HFFc6 (cell line): ENCODE measurements at regions not wholly inside any gene's neighbourhood (a gene's known extent, or its start where the extent isn't known, plus 50 kb on each side); places are given as distances from the start of the nearest gene placed in this dataset.

Experiments used
- DNase-seq: peaks from one replicate; pipeline ENCODE4 v3.0.0-alpha.2; 2018
- H3K27ac Mint-ChIP-seq: 2 replicates; pipeline ENCODE4 v1.8.0; 2020; ENCODE audit warnings: mild to moderate bottlenecking, mixed read lengths
- H3K27me3 Mint-ChIP-seq: 2 replicates; pipeline ENCODE4 v1.8.0; 2021; ENCODE audit warnings: mild to moderate bottlenecking, moderate library complexity, mixed read lengths; ENCODE audit not compliant: insufficient read depth
- H3K36me3 Mint-ChIP-seq: 2 replicates; pipeline ENCODE4 v1.8.0; 2021; ENCODE audit warnings: low read depth, mixed read lengths
- H3K4me1 Mint-ChIP-seq: 2 replicates; pipeline ENCODE4 v1.8.0; 2020; ENCODE audit warnings: low read depth, mixed read lengths
- H3K4me3 Mint-ChIP-seq: 2 replicates; pipeline ENCODE4 v1.8.0; 2020; ENCODE audit warnings: mild to moderate bottlenecking, moderate library complexity, mixed read lengths
- H3K9me3 Mint-ChIP-seq: 2 replicates; pipeline ENCODE4 v1.8.0; 2020; ENCODE audit warnings: mild to moderate bottlenecking, mixed read lengths
- TF ChIP-seq, protein P1 (sequence below): fragments of 200-600 bp; sonication (generic); IDR thresholded peaks from 2 replicates; pipeline ENCODE4 v1.5.0; 2021; ENCODE audit warnings: antibody characterized with exemption, mild to moderate bottlenecking

DNA sequence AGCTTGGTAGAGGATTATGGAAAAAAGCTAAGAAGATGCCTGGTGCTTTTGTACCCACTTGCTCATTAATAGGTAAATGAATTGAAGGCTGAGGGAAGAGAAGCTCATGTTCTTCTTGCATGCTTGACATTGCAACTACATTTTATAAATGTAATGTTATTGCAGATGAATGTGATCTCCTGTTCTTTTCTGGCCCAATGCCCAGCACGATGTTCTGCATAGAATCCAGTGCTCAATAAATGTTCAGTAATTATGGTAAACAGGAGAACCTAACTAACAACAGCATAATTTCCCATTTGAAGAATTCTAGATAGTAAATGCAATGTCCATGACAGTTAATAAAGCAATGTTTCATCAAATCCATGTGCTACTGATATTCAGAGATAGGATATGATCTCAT lies 638.2 kb upstream of the SOX9 start:
- no peaks in the 10 kb centered on the region; the same call in 1 of the 2 replicates for H3K4me1 Mint-ChIP-seq
- no peaks in the 10 kb centered on the region for H3K36me3 Mint-ChIP-seq
- no peaks in the 10 kb centered on the region for H3K27me3 Mint-ChIP-seq
- DNase-seq: no peak
- TF ChIP-seq, protein P1, sequence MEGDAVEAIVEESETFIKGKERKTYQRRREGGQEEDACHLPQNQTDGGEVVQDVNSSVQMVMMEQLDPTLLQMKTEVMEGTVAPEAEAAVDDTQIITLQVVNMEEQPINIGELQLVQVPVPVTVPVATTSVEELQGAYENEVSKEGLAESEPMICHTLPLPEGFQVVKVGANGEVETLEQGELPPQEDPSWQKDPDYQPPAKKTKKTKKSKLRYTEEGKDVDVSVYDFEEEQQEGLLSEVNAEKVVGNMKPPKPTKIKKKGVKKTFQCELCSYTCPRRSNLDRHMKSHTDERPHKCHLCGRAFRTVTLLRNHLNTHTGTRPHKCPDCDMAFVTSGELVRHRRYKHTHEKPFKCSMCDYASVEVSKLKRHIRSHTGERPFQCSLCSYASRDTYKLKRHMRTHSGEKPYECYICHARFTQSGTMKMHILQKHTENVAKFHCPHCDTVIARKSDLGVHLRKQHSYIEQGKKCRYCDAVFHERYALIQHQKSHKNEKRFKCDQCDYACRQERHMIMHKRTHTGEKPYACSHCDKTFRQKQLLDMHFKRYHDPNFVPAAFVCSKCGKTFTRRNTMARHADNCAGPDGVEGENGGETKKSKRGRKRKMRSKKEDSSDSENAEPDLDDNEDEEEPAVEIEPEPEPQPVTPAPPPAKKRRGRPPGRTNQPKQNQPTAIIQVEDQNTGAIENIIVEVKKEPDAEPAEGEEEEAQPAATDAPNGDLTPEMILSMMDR: no peak
- no peak overlapping the region for H3K27ac Mint-ChIP-seq
- no peak overlapping the region for H3K4me3 Mint-ChIP-seq
- no peaks in the 10 kb centered on the region for H3K9me3 Mint-ChIP-seq

DNA sequence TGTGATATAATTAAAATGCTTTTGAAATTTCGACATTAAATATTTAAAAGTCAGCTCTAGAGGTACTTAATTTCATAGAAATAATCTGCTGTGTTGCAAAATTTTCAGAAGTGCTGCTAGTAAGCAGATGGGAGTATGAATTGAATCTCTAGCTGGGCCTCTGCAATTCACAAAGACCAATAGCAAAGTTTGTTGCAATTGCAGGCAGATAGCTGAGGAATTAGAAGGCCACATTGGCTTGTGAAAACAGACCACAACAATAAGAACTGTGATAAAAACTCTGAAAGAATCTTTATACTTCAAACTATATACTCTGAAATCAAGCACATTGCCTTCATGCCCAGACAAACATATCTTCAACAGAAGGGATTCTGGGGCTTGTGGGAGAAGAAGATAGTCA lies 636.3 kb upstream of the SOX9 start:
- no peaks in the 10 kb centered on the region for H3K9me3 Mint-ChIP-seq
- no peaks in the 10 kb centered on the region for H3K27me3 Mint-ChIP-seq
- no peaks in the 10 kb centered on the region for H3K36me3 Mint-ChIP-seq
- TF ChIP-seq, protein P1: no peak
- no peak overlapping the region for H3K27ac Mint-ChIP-seq
- no peak for DNase-seq
- H3K4me1 Mint-ChIP-seq: no peaks in the 10 kb centered on the region
- H3K4me3 Mint-ChIP-seq: no peak overlapping the region

DNA sequence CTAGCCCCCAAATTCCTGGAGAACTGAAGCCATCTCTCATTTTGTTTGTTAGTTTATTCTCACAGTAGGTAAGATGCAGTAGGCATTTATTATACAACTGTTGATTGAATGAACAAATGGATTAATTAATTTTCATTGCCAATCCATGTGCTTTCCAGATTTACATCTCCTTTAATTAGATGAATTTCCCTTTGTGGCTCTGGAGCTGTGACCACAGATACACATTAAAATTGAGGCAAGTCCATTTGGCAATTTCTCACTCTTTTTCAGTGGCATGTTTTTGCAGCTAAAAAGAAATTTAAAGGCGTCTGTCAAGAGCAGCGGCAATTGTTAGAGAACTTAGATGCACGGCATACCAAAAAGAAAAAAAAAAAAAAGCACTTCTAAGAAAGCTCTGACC lies 635.4 kb upstream of the SOX9 start:
- H3K27ac Mint-ChIP-seq: no peak overlapping the region
- no peak for DNase-seq
- TF ChIP-seq, protein P1: no peak
- H3K4me1 Mint-ChIP-seq: no peaks in the 10 kb centered on the region
- no peak overlapping the region for H3K4me3 Mint-ChIP-seq
- H3K9me3 Mint-ChIP-seq: no peaks in the 10 kb centered on the region
- H3K27me3 Mint-ChIP-seq: no peaks in the 10 kb centered on the region
- no peaks in the 10 kb centered on the region for H3K36me3 Mint-ChIP-seq

GRCh38 chr17:71486261-71486660 lies 634.6 kb upstream of the SOX9 start:
- no peaks in the 10 kb centered on the region for H3K27me3 Mint-ChIP-seq
- no peak for DNase-seq
- no peaks in the 10 kb centered on the region for H3K4me1 Mint-ChIP-seq
- no peak overlapping the region for H3K4me3 Mint-ChIP-seq
- H3K27ac Mint-ChIP-seq: no peak overlapping the region
- no peaks in the 10 kb centered on the region for H3K9me3 Mint-ChIP-seq
- H3K36me3 Mint-ChIP-seq: no peaks in the 10 kb centered on the region
- TF ChIP-seq, protein P1: no peak

- peaks cover 14% of the 10 kb centered on the region for H3K4me1 Mint-ChIP-seq
- H3K27ac Mint-ChIP-seq: no peak overlapping the region
- H3K27me3 Mint-ChIP-seq: no peaks in the 10 kb centered on the region
- TF ChIP-seq, protein P1: no peak
- DNase-seq: no peak
- H3K9me3 Mint-ChIP-seq: no peaks in the 10 kb centered on the region
- no peaks in the 10 kb centered on the region for H3K36me3 Mint-ChIP-seq
- no peak overlapping the region for H3K4me3 Mint-ChIP-seq
Observed at GRCh38 chr17:71488851-71489250, 632.0 kb upstream of the SOX9 start.
